H7 (cell line): ENCODE measurements at regions not wholly inside any gene's neighbourhood (a gene's known extent, or its start where the extent isn't known, plus 50 kb on each side); places are given as distances from the start of the nearest gene placed in this dataset.
"Not testable (repeated sequence)": the region's sequence is repeated elsewhere in the genome, so short reads cannot be mapped to it uniquely, and the experiment has no call there.

Experiments
- DNase-seq: peaks from one replicate; pipeline ENCODE4 v3.0.0; 2012
- H3K27me3 ChIP-seq: 2 replicates; pipeline ENCODE4 v1.6.0; 2011; ENCODE audit warnings: mild to moderate bottlenecking, low read length; ENCODE audit not compliant: control insufficient read depth, insufficient read depth
- H3K36me3 ChIP-seq: replicated peaks from 2 replicates; pipeline ENCODE4 v1.5.1; 2011; ENCODE audit warnings: low read length; ENCODE audit not compliant: control insufficient read depth, insufficient read depth
- H3K4me3 ChIP-seq: 2 replicates; pipeline ENCODE4 v1.5.1; 2011; ENCODE audit warnings: low read depth, mild to moderate bottlenecking, control low read depth, low read length, moderate library complexity; ENCODE audit not compliant: insufficient read depth

GRCh38 chr1:117754061-117754969, 148.5 kb downstream of the TENT5C start:
- Histone ChIP-seq H3K27me3 (no peaks in the 10 kb centered on the region), H3K4me3 (no peak overlapping the region), H3K36me3 (no peaks in the 10 kb centered on the region)
- DNase-seq = peak; percentile 70

- Histone ChIP-seq H3K4me3 (no peak overlapping the region), H3K36me3 (no peaks in the 10 kb centered on the region), H3K27me3 (no peaks in the 10 kb centered on the region)
- no peak for DNase-seq
These were observed 151.8 kb downstream of the TENT5C start for GRCh38 chr1:117757668-117758067.

GRCh38 chr1:117758444-117759316, 152.8 kb downstream of the TENT5C start:
- no peaks in the 10 kb centered on the region for H3K27me3 ChIP-seq
- DNase-seq = peak; percentile 80
- H3K36me3 ChIP-seq = no peaks in the 10 kb centered on the region
- H3K4me3 ChIP-seq = peak overlapping the region; percentile 25

GRCh38 chr1:117759535-117759934, 153.7 kb downstream of the TENT5C start:
- no peaks in the 10 kb centered on the region for H3K36me3 ChIP-seq
- DNase-seq = no peak
- H3K4me3 ChIP-seq = no peak overlapping the region
- no peaks in the 10 kb centered on the region for H3K27me3 ChIP-seq

GRCh38 chr1:117760069-117760468, 154.2 kb downstream of the TENT5C start:
- DNase-seq = no peak
- Histone ChIP-seq H3K27me3 (no peaks in the 10 kb centered on the region), H3K4me3 (no peak overlapping the region), H3K36me3 (no peaks in the 10 kb centered on the region)

GRCh38 chr1:117760485-117760884, 154.6 kb downstream of the TENT5C start:
- Histone ChIP-seq H3K36me3 (no peaks in the 10 kb centered on the region), H3K4me3 (no peak overlapping the region), H3K27me3 (no peaks in the 10 kb centered on the region)
- no peak for DNase-seq

GRCh38 chr1:117767756-117768155, 161.7 kb downstream of the GDAP2 start:
- DNase-seq, H3K4me3 ChIP-seq, H3K27me3 ChIP-seq, H3K36me3 ChIP-seq: not testable (repeated sequence)

- DNase-seq = no peak
- Histone ChIP-seq H3K36me3 (no peaks in the 10 kb centered on the region), H3K27me3 (no peaks in the 10 kb centered on the region), H3K4me3 (no peak overlapping the region)
These were observed 158.4 kb downstream of the GDAP2 start for GRCh38 chr1:117770981-117771531.

- no peak for DNase-seq
- Histone ChIP-seq H3K4me3 (no peak overlapping the region), H3K27me3 (no peaks in the 10 kb centered on the region), H3K36me3 (no peaks in the 10 kb centered on the region)
These were observed 150.1 kb downstream of the GDAP2 start for GRCh38 chr1:117779364-117779763.

GRCh38 chr1:117780687-117781475, 148.5 kb downstream of the GDAP2 start:
- H3K27me3 ChIP-seq = no peaks in the 10 kb centered on the region
- no peaks in the 10 kb centered on the region for H3K36me3 ChIP-seq
- DNase-seq = no peak
- no peak overlapping the region for H3K4me3 ChIP-seq

GRCh38 chr1:117782056-117782455, 147.4 kb downstream of the GDAP2 start:
- peak; percentile 11 for DNase-seq
- Histone ChIP-seq H3K36me3 (no peaks in the 10 kb centered on the region), H3K4me3 (no peak overlapping the region), H3K27me3 (no peaks in the 10 kb centered on the region)

GRCh38 chr1:117783606-117784396, 145.6 kb downstream of the GDAP2 start:
- no peak for DNase-seq
- Histone ChIP-seq H3K4me3 (no peak overlapping the region), H3K27me3 (no peaks in the 10 kb centered on the region), H3K36me3 (no peaks in the 10 kb centered on the region)

- Histone ChIP-seq H3K27me3 (no peaks in the 10 kb centered on the region), H3K36me3 (no peaks in the 10 kb centered on the region), H3K4me3 (no peak overlapping the region)
- DNase-seq = no peak
These were observed 141.4 kb downstream of the GDAP2 start for GRCh38 chr1:117788014-117788413.
